T-helper 1 cell treated with Interleukin-12 subunit alpha and Interleukin-12 subunit beta and Interleukin-4 antibody, amounts not matched to agents 30 ng/mL and 1 ng/mL, for 36 hours (primary cell): ENCODE measurements at regions not wholly inside any gene's neighbourhood (a gene's known extent, or its start where the extent isn't known, plus 50 kb on each side); places are given as distances from the start of the nearest gene placed in this dataset.
"Not testable (repeated sequence)": the region's sequence is repeated elsewhere in the genome, so short reads cannot be mapped to it uniquely, and the experiment has no call there.

Experiments
- intact Hi-C: fragments of 100-400 bp; cut with micrococcal nuclease; formaldehyde crosslinking; loops from one replicate; pipeline ENCODE4 v1.15.1; 2024

GRCh38 chr1:38670544-38671122, 188.9 kb downstream of the RRAGC start:
- intact Hi-C loops = no loop called here

GRCh38 chr1:38667626-38668025, 191.9 kb downstream of the RRAGC start:
- intact Hi-C loops = no loop called here

GRCh38 chr1:38662126-38662525, 197.4 kb downstream of the RRAGC start:
- intact Hi-C loops = no loop called here

- intact Hi-C loops = no loop called here
These were observed 200.7 kb downstream of the RRAGC start for GRCh38 chr1:38658883-38659282.

- intact Hi-C loops = no loop called here
These were observed 201.7 kb downstream of the RRAGC start for GRCh38 chr1:38657873-38658272.

GRCh38 chr1:38657207-38657840, 202.2 kb downstream of the RRAGC start:
- intact Hi-C loops = no loop called here

- intact Hi-C loops = no loop called here
These were observed 202.8 kb downstream of the RRAGC start for GRCh38 chr1:38656726-38657125.

GRCh38 chr1:38652217-38652616, 207.4 kb downstream of the RRAGC start:
- intact Hi-C loops = no loop called here

GRCh38 chr1:38651669-38652068, 207.9 kb downstream of the RRAGC start:
- intact Hi-C loops = no loop called here

GRCh38 chr1:38648417-38648816, 211.2 kb downstream of the RRAGC start:
- intact Hi-C loops = no loop called here

- intact Hi-C loops = not testable (repeated sequence)
These were observed 212.2 kb downstream of the RRAGC start for GRCh38 chr1:38647341-38647740.

GRCh38 chr1:38644092-38644491, 215.5 kb downstream of the RRAGC start:
- intact Hi-C loops = no loop called here

GRCh38 chr1:38641661-38642060, 217.9 kb downstream of the RRAGC start:
- intact Hi-C loops = no loop called here

GRCh38 chr1:38640371-38640770, 219.2 kb downstream of the RRAGC start:
- intact Hi-C loops = no loop called here

GRCh38 chr1:38628241-38628640, 231.3 kb downstream of the RRAGC start:
- intact Hi-C loops = no loop called here

- intact Hi-C loops = no loop called here
These were observed 233.6 kb downstream of the RRAGC start for GRCh38 chr1:38625939-38626338.

GRCh38 chr1:38624336-38625039, 235.1 kb downstream of the RRAGC start:
- intact Hi-C loops = no loop called here

GRCh38 chr1:38623529-38623928, 236.0 kb downstream of the RRAGC start:
- intact Hi-C loops = no loop called here

- intact Hi-C loops = no loop called here
These were observed 237.4 kb downstream of the RRAGC start for GRCh38 chr1:38622197-38622596.

- intact Hi-C loops = no loop called here
These were observed 242.7 kb downstream of the RRAGC start for GRCh38 chr1:38616846-38617245.

GRCh38 chr1:38615680-38616079, 243.9 kb downstream of the RRAGC start:
- intact Hi-C loops = no loop called here

GRCh38 chr1:38614861-38615260, 244.7 kb downstream of the RRAGC start:
- intact Hi-C loops = no loop called here

GRCh38 chr1:38613996-38614395, 245.6 kb downstream of the RRAGC start:
- intact Hi-C loops = no loop called here
